Endothelial cell of umbilical vein (primary cell): ENCODE measurements at regions not wholly inside any gene's neighbourhood (a gene's known extent, or its start where the extent isn't known, plus 50 kb on each side); places are given as distances from the start of the nearest gene placed in this dataset.

Source experiments
- BruUV-seq: library from RNA; stranded (reverse); fragments of 400-500 nt; replicated peaks from 2 replicates; lab custom pipeline; 2021; lab: Mats Ljungman, UMichigan
- CTCF ChIA-PET: fragments of 300-600, 350-600 bp; sonication (Branson Sonifier 250); formaldehyde crosslinking; loops from one replicate; lab custom pipeline; 2021; ENCODE audit warnings: antibody characterized with exemption, inconsistent platforms; lab: Charles Lee
- POLR2A ChIA-PET: fragments of 300-600, 350-600 bp; sonication (Branson Sonifier 250); formaldehyde crosslinking; loops from one replicate; lab custom pipeline; 2021; ENCODE audit warnings: antibody characterized with exemption, inconsistent platforms; lab: Charles Lee
- DNase-seq: peaks from one replicate; pipeline ENCODE4 v3.0.0-alpha.2; 2011; ENCODE audit warnings: low read depth, low spot score
- FAIRE-seq: peaks from 2 replicates; lab custom pipeline; 2011; peaks lifted over from hg19 to GRCh38; lab: Jason Lieb, UNC
- H2AFZ ChIP-seq: 2 replicates; pipeline ENCODE4 v1.6.0; 2012; ENCODE audit warnings: low read depth, low read length, control low read depth, inconsistent platforms
- H3K27ac ChIP-seq: 2 replicates; pipeline ENCODE4 v1.5.1; 2011; ENCODE audit warnings: low read depth, mild to moderate bottlenecking, control low read depth, low read length, moderate library complexity; ENCODE audit not compliant: insufficient read depth
- H3K27me3 ChIP-seq, 2 experiments: 2 replicates each; pipeline versions ENCODE4 v1.6.0 to v1.6.1; 2011; ENCODE audit warnings: low read length in 2 of 2, mixed read lengths in 1 of 2; ENCODE audit not compliant: control insufficient read depth in 2 of 2, insufficient read depth in 2 of 2
- H3K36me3 ChIP-seq, 2 experiments: 2 replicates in 1 of 2; 3 replicates in 1 of 2; pipeline ENCODE4 v1.5.1; 2011; ENCODE audit warnings: low read length in 2 of 2, mild to moderate bottlenecking in 1 of 2, moderate library complexity in 1 of 2; ENCODE audit not compliant: control insufficient read depth in 2 of 2, insufficient read depth in 2 of 2; ENCODE audit errors: extremely low read depth in 1 of 2
- H3K4me1 ChIP-seq: 3 replicates; pipeline ENCODE4 v1.5.1; 2011; ENCODE audit warnings: mild to moderate bottlenecking, low read length; ENCODE audit not compliant: control insufficient read depth, insufficient read depth; ENCODE audit errors: extremely low read depth
- H3K4me2 ChIP-seq: 2 replicates; pipeline ENCODE4 v1.6.1; 2011; ENCODE audit warnings: low read length, control low read depth, mixed read lengths; ENCODE audit not compliant: insufficient read depth
- H3K4me3 ChIP-seq, 3 experiments: fragments of 200-600 bp in 1 of 3; sonication (generic), shearing (Covaris generic) in 1 of 3; replicated peaks in 1 of 3; 2 replicates each; pipeline ENCODE4 v1.5.1; 2011 to 2016; ENCODE audit warnings: control low read depth in 3 of 3, low read length in 3 of 3, mild to moderate bottlenecking in 2 of 3, inconsistent platforms in 1 of 3, low read depth in 1 of 3, moderate library complexity in 1 of 3; ENCODE audit not compliant: insufficient read depth in 1 of 3
- H3K79me2 ChIP-seq: 2 replicates; pipeline ENCODE4 v1.6.0; 2012; ENCODE audit warnings: low read length, inconsistent platforms; ENCODE audit not compliant: control insufficient read depth, insufficient read depth
- H3K9ac ChIP-seq: replicated peaks from 2 replicates; pipeline ENCODE3; 2011; ENCODE audit warnings: low read length, control low read depth; ENCODE audit not compliant: insufficient read depth; ENCODE audit errors: extremely low read depth
- H3K9me1 ChIP-seq: replicated peaks from 3 replicates; pipeline ENCODE4 v1.6.0; 2011; ENCODE audit warnings: mild to moderate bottlenecking, low read length; ENCODE audit not compliant: control insufficient read depth, insufficient read depth; ENCODE audit errors: extremely low read depth
- H3K9me3 ChIP-seq: replicated peaks from 2 replicates; pipeline ENCODE4 v1.5.1; 2012; ENCODE audit warnings: low read length, inconsistent platforms; ENCODE audit not compliant: control insufficient read depth, insufficient read depth
- H4K20me1 ChIP-seq: replicated peaks from 2 replicates; pipeline ENCODE3; 2011; ENCODE audit warnings: mild to moderate bottlenecking, low read length; ENCODE audit not compliant: control insufficient read depth, insufficient read depth; ENCODE audit errors: extremely low read depth
- EZH2 ChIP-seq: IDR thresholded peaks from 2 replicates; pipeline ENCODE4 v1.6.1; 2012; ENCODE audit warnings: borderline replicate concordance, low read depth, mild to moderate bottlenecking, moderate library complexity, low read length, inconsistent platforms; ENCODE audit not compliant: severe bottlenecking
- FOS ChIP-seq: IDR thresholded peaks from 2 replicates; pipeline ENCODE4 v1.6.1; 2011; ENCODE audit warnings: mild to moderate bottlenecking, low read length, moderate library complexity, borderline replicate concordance; ENCODE audit not compliant: insufficient read depth
- GATA2 ChIP-seq: IDR thresholded peaks from 2 replicates; pipeline ENCODE4 v1.7.0; 2011; ENCODE audit warnings: low read depth, mild to moderate bottlenecking, moderate library complexity, mixed read lengths, low read length; ENCODE audit not compliant: insufficient read length, insufficient read depth
- JUN ChIP-seq: IDR thresholded peaks from 2 replicates; pipeline ENCODE4 v1.6.1; 2011; ENCODE audit warnings: borderline replicate concordance, low read depth; ENCODE audit not compliant: insufficient read length, insufficient read depth
- MAX ChIP-seq: IDR thresholded peaks from 2 replicates; pipeline ENCODE4 v1.6.1; 2011; ENCODE audit not compliant: insufficient read depth, insufficient read length
- MYC ChIP-seq: IDR thresholded peaks from one replicate; pipeline ENCODE4 v1.6.1; 2011; ENCODE audit warnings: mild to moderate bottlenecking, low read depth, low read length
- POLR2A ChIP-seq: IDR thresholded peaks from 2 replicates; pipeline ENCODE4 v1.6.1; 2012; ENCODE audit warnings: low read depth, mild to moderate bottlenecking, control low read depth, low read length
- POLR2AphosphoS5 ChIP-seq: IDR thresholded peaks from 2 replicates; pipeline ENCODE4 v1.6.1; 2012; ENCODE audit warnings: low read depth, mild to moderate bottlenecking, control low read depth, low read length, moderate library complexity; ENCODE audit not compliant: insufficient read depth
- dilution Hi-C: fragments of 300-500 bp; cut with MboI; formaldehyde crosslinking; loops from one replicate; pipeline ENCODE4 v1.15.0; 2019; ENCODE audit warnings: low sequenced_read_pairs; ENCODE audit not compliant: extremely low pct_ligation_motif_present
- intact Hi-C: fragments of 100-400 bp; cut with micrococcal nuclease; formaldehyde crosslinking; loops from one replicate; pipeline ENCODE4 v1.10.0; 2022
- TF ChIP-seq, protein P1 (sequence below), 2 donors: IDR thresholded peaks; 1 replicate in 1 of 2; 2 replicates in 1 of 2; pipeline ENCODE4 v1.5.1; 2011; ENCODE audit warnings: low read length in 2 of 2, mild to moderate bottlenecking in 2 of 2, moderate library complexity in 2 of 2, control low read depth in 1 of 2, inconsistent platforms in 1 of 2, low read depth in 1 of 2; ENCODE audit not compliant: insufficient read depth in 1 of 2; ENCODE audit errors: extremely low read depth in 1 of 2

- no peaks in the 10 kb centered on the region for H4K20me1 ChIP-seq
- no peak overlapping the region for H2AFZ ChIP-seq
- dilution Hi-C loops (no loop called here), intact Hi-C loops (no loop called here)
- no peaks in the 10 kb centered on the region for H3K9me3 ChIP-seq
- no peaks in the 10 kb centered on the region for H3K36me3 ChIP-seq
- ChIA-PET CTCF (no interaction called here), POLR2A (no interaction called here)
- H3K4me3 ChIP-seq, result no peak overlapping the region
- H3K4me1 ChIP-seq, result no peaks in the 10 kb centered on the region
- no peak for TF ChIP-seq GATA2
- TF ChIP-seq MAX, result no peak
- H3K4me2 ChIP-seq, result no peak overlapping the region
- H3K79me2 ChIP-seq, result no peaks in the 10 kb centered on the region
- DNase-seq (no peak), FAIRE-seq (no peak)
- BruUV-seq, result no TSS peak
- no peak overlapping the region for H3K27ac ChIP-seq
- H3K27me3 ChIP-seq, result no peaks in the 10 kb centered on the region
- H3K9ac ChIP-seq, result no peak overlapping the region
- no peaks in the 10 kb centered on the region for H3K9me1 ChIP-seq
These were observed 395.2 kb upstream of the TOM1L1 start for GRCh38 chr17:54505404-54505803.

GRCh38 chr17:54518706-54519105 lies 381.9 kb upstream of the TOM1L1 start:
- BruUV-seq, result no TSS peak
- Histone ChIP-seq H3K36me3 (no peaks in the 10 kb centered on the region), H3K9me3 (peaks cover under 1% of the 10 kb centered on the region), H2AFZ (no peak overlapping the region), H3K9me1 (no peaks in the 10 kb centered on the region), H3K4me2 (no peak overlapping the region), H3K27ac (no peak overlapping the region), H3K79me2 (no peaks in the 10 kb centered on the region), H3K4me1 (no peaks in the 10 kb centered on the region), H4K20me1 (no peaks in the 10 kb centered on the region), H3K9ac (no peak overlapping the region), H3K4me3 (no peak overlapping the region), H3K27me3 (no peaks in the 10 kb centered on the region)
- ChIA-PET POLR2A (no interaction called here), CTCF (no interaction called here)
- TF ChIP-seq FOS (no peak), MYC (no peak), GATA2 (no peak), POLR2A (no peak), POLR2AphosphoS5 (no peak), JUN (no peak), EZH2 (no peak)
- TF ChIP-seq, protein P1, sequence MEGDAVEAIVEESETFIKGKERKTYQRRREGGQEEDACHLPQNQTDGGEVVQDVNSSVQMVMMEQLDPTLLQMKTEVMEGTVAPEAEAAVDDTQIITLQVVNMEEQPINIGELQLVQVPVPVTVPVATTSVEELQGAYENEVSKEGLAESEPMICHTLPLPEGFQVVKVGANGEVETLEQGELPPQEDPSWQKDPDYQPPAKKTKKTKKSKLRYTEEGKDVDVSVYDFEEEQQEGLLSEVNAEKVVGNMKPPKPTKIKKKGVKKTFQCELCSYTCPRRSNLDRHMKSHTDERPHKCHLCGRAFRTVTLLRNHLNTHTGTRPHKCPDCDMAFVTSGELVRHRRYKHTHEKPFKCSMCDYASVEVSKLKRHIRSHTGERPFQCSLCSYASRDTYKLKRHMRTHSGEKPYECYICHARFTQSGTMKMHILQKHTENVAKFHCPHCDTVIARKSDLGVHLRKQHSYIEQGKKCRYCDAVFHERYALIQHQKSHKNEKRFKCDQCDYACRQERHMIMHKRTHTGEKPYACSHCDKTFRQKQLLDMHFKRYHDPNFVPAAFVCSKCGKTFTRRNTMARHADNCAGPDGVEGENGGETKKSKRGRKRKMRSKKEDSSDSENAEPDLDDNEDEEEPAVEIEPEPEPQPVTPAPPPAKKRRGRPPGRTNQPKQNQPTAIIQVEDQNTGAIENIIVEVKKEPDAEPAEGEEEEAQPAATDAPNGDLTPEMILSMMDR (IDR thresholded peaks at IDR 0.05; ENCODE audit: extremely low read depth in 1 of 2, insufficient read depth in 1 of 2, low read depth in 1 of 2, low read length in 2 of 2), result no peak
- dilution Hi-C loops (no loop called here), intact Hi-C loops (no loop called here)
- DNase-seq (no peak), FAIRE-seq (no peak)
